Psoas muscle (tissue), 7 donors: ENCODE measurements at regions not wholly inside any gene's neighbourhood (a gene's known extent, or its start where the extent isn't known, plus 50 kb on each side); places are given as distances from the start of the nearest gene placed in this dataset.

Source experiments
- ATAC-seq, 4 donors: fragments of 200-7000 bp; cut with Tn5 transposase; one replicate each; pipeline ENCODE4 v1.9.1; 2020; ENCODE audit warnings: moderate library complexity in 3 of 4, mild to moderate bottlenecking in 2 of 4
- DNase-seq, 2 donors: peaks; one replicate each; pipeline ENCODE4 v3.0.0-alpha.2; 2020
- H3K27ac ChIP-seq: fragments of 200-600 bp; one replicate; pipeline ENCODE4 v1.8.0; 2022
- H3K27me3 ChIP-seq, 3 donors: fragments of 200-600 bp in 1 of 3; one replicate each; pipeline versions ENCODE4 v1.6.1 to v1.8.0; 2013 to 2022; ENCODE audit warnings: low read length in 2 of 3, mild to moderate bottlenecking in 2 of 3, moderate library complexity in 1 of 3; ENCODE audit not compliant: insufficient read depth in 3 of 3
- H3K36me3 ChIP-seq, 2 donors: fragments of 200-600 bp in 1 of 2; one replicate each; pipeline versions ENCODE4 v1.6.1 to v1.8.0; 2013 to 2022; ENCODE audit warnings: low read depth in 1 of 2, mild to moderate bottlenecking in 1 of 2, moderate library complexity in 1 of 2; ENCODE audit not compliant: insufficient read depth in 1 of 2
- H3K4me1 ChIP-seq: fragments of 200-600 bp; one replicate; pipeline ENCODE4 v1.8.0; 2022
- H3K4me3 ChIP-seq: fragments of 200-600 bp; one replicate; pipeline ENCODE4 v1.8.0; 2022; ENCODE audit warnings: mild to moderate bottlenecking
- H3K9me3 ChIP-seq: fragments of 200-600 bp; one replicate; pipeline ENCODE4 v1.8.0; 2022
- CTCF ChIP-seq: fragments of 200-600 bp; IDR thresholded peaks from one replicate; pipeline ENCODE4 v1.8.0; 2022; ENCODE audit warnings: antibody characterized with exemption
- WGBS, 3 donors: extraction: QIAGEN DNeasy Blood & Tissue Kit; methylation state at CpG; one replicate each; pipeline versions ENCODE4 v1.1.6 to v1.1.7; 2013; 5-methylcytosine and 5-hydroxymethylcytosine counted together
- intact Hi-C, 2 donors: fragments of 100-400 bp; cut with DNase I; formaldehyde crosslinking; loops; one replicate each; pipeline versions ENCODE4 v1.11.0 to v1.14.2; 2022
- donor health status: healthy with polysubstance abuse.
- donor health status: DM: no; HTN: no; CAD: no; lungs with moderate emphysema.
- donor health status: Bipolar disorder and iron deficiency.
- donor health status: healthy.
- donor health status: DM: yes; HTN: yes; CAD: no.
- donor health status: DM: no; HTN: no; CAD: no.
- donor health status: DM: yes; HTN: yes; CAD: no.

GRCh38 chr9:89722712-89723111, 117.9 kb downstream of the GADD45G start:
- 95 to 97% (median 97%) methylated on average over 6 of the region's 6 CpGs for WGBS, 3 donors
- TF ChIP-seq CTCF = no peak
- no peak overlapping the region for H3K27ac ChIP-seq
- H3K27me3 ChIP-seq = no peaks in the 10 kb centered on the region
- ATAC-seq (no peak), DNase-seq (no peak)
- H3K4me1 ChIP-seq = peaks cover 7% of the 10 kb centered on the region
- H3K4me3 ChIP-seq = no peak overlapping the region
- intact Hi-C loops = no loop called here
- H3K36me3 ChIP-seq = no peaks in the 10 kb centered on the region
- H3K9me3 ChIP-seq = no peaks in the 10 kb centered on the region

GRCh38 chr9:89723469-89724100, 118.8 kb downstream of the GADD45G start:
- Histone ChIP-seq H3K4me1 (peaks cover 7% of the 10 kb centered on the region), H3K36me3 (no peaks in the 10 kb centered on the region), H3K9me3 (no peaks in the 10 kb centered on the region), H3K27ac (no peak overlapping the region), H3K27me3 (no peaks in the 10 kb centered on the region), H3K4me3 (no peak overlapping the region)
- DNase-seq = no peak
- intact Hi-C loops = no loop called here
- no peak for TF ChIP-seq CTCF
- ATAC-seq = no peak
- WGBS, 3 donors = 41 to 50% (median 45%) methylated on average over 3 of the region's 3 CpGs

- intact Hi-C loops = no loop called here
- peaks cover 7% of the 10 kb centered on the region for H3K4me1 ChIP-seq
- no peak for TF ChIP-seq CTCF
- DNase-seq (no peak), ATAC-seq (no peak)
- no peaks in the 10 kb centered on the region for H3K27me3 ChIP-seq
- no peaks in the 10 kb centered on the region for H3K9me3 ChIP-seq
- H3K27ac ChIP-seq = no peak overlapping the region
- no peaks in the 10 kb centered on the region for H3K36me3 ChIP-seq
- no peak overlapping the region for H3K4me3 ChIP-seq
- 94 to 99% (median 98%) methylated on average over 4 of the region's 4 CpGs for WGBS, 3 donors
These were observed 119.8 kb downstream of the GADD45G start for GRCh38 chr9:89724659-89725058.

- no peaks in the 10 kb centered on the region for H3K27me3 ChIP-seq
- no peak for ATAC-seq
- H3K9me3 ChIP-seq = no peaks in the 10 kb centered on the region
- no peak overlapping the region for H3K27ac ChIP-seq
- H3K4me1 ChIP-seq = peaks cover 7% of the 10 kb centered on the region
- no peaks in the 10 kb centered on the region for H3K36me3 ChIP-seq
- no peak for TF ChIP-seq CTCF
- 97 to 100% (median 99%) methylated on average over 1 of the region's 1 CpG for WGBS, 3 donors
- intact Hi-C loops = no loop called here
- no peak for DNase-seq
- H3K4me3 ChIP-seq = no peak overlapping the region
These were observed 120.5 kb downstream of the GADD45G start for GRCh38 chr9:89725271-89725670.

GRCh38 chr9:89729954-89730530, 125.2 kb downstream of the GADD45G start:
- no peak for DNase-seq
- Histone ChIP-seq H3K36me3 (no peaks in the 10 kb centered on the region), H3K4me3 (no peak overlapping the region), H3K4me1 (peaks cover 22% of the 10 kb centered on the region), H3K27me3 (no peaks in the 10 kb centered on the region), H3K27ac (no peak overlapping the region), H3K9me3 (no peaks in the 10 kb centered on the region)
- no peak for TF ChIP-seq CTCF
- WGBS, 3 donors = 83 to 85% (median 84%) methylated on average over 5 of the region's 5 CpGs
- intact Hi-C loops = loop anchor here (5.0 kb wide), 2 partner anchors 43 to 108 kb away; no protein-coding TSS in a partner anchor
- no peak for ATAC-seq
